ENCODE measurements at regions not wholly inside any gene's neighbourhood (a gene's known extent, or its start where the extent isn't known, plus 50 kb on each side); places are given as distances from the start of the nearest gene placed in this dataset.

- peaks cover 42% of the 10 kb centered on the region for H3K4me1 Mint-ChIP-seq (ENCODE audit: low read depth)
- peaks cover 5% of the 10 kb centered on the region; the same call in 1 of the 2 replicates for H3K9me3 Mint-ChIP-seq
- no peaks in the 10 kb centered on the region; the same call in 1 of the 2 replicates for H3K27me3 Mint-ChIP-seq (ENCODE audit: insufficient read depth)
- H3K4me3 Mint-ChIP-seq, result peak overlapping the region; percentile 61; the same call in 1 of the 2 replicates
- H3K27ac Mint-ChIP-seq, result peak overlapping the region; percentile 50; the same call in 1 of the 2 replicates
- TF ChIP-seq CTCF (IDR thresholded peaks at IDR 0.05), result no peak
- peaks cover 11% of the 10 kb centered on the region for H3K36me3 Mint-ChIP-seq (ENCODE audit: low read depth)
- no peak for DNase-seq
Observed at GRCh38 chr11:97738751-97739150, 1282.0 kb upstream of the CNTN5 start.

- peak overlapping the region; percentile 50 for H3K27ac Mint-ChIP-seq
- peak overlapping the region; percentile 14; the same call in 1 of the 2 replicates for H3K4me3 Mint-ChIP-seq
- peak; percentile 62 for DNase-seq
- peaks cover 43% of the 10 kb centered on the region for H3K4me1 Mint-ChIP-seq (ENCODE audit: low read depth)
- peaks cover 14% of the 10 kb centered on the region for H3K9me3 Mint-ChIP-seq
- H3K36me3 Mint-ChIP-seq (ENCODE audit: low read depth), result peaks cover 20% of the 10 kb centered on the region
- H3K27me3 Mint-ChIP-seq (ENCODE audit: insufficient read depth), result no peaks in the 10 kb centered on the region; the same call in 1 of the 2 replicates
- TF ChIP-seq CTCF (IDR thresholded peaks at IDR 0.05), result no peak
Observed at GRCh38 chr11:97739932-97740800, 1280.6 kb upstream of the CNTN5 start.

GRCh38 chr11:97740801-97741151, 1280.0 kb upstream of the CNTN5 start:
- no peak overlapping the region; the same call in 1 of the 2 replicates for H3K4me3 Mint-ChIP-seq
- no peaks in the 10 kb centered on the region; the same call in 1 of the 2 replicates for H3K27me3 Mint-ChIP-seq (ENCODE audit: insufficient read depth)
- H3K4me1 Mint-ChIP-seq (ENCODE audit: low read depth), result peaks cover 43% of the 10 kb centered on the region
- H3K36me3 Mint-ChIP-seq (ENCODE audit: low read depth), result peaks cover 20% of the 10 kb centered on the region
- DNase-seq, result no peak
- peaks cover 14% of the 10 kb centered on the region for H3K9me3 Mint-ChIP-seq
- no peak for TF ChIP-seq CTCF (IDR thresholded peaks at IDR 0.05)
- H3K27ac Mint-ChIP-seq, result no peak overlapping the region

- H3K27ac Mint-ChIP-seq, result peak overlapping the region; percentile 69
- H3K36me3 Mint-ChIP-seq (ENCODE audit: low read depth), result peaks cover 26% of the 10 kb centered on the region
- H3K4me3 Mint-ChIP-seq, result no peak overlapping the region
- TF ChIP-seq CTCF (IDR thresholded peaks at IDR 0.05), result no peak
- DNase-seq, result no peak
- H3K4me1 Mint-ChIP-seq (ENCODE audit: low read depth), result peaks cover 43% of the 10 kb centered on the region
- no peaks in the 10 kb centered on the region; the same call in 1 of the 2 replicates for H3K27me3 Mint-ChIP-seq (ENCODE audit: insufficient read depth)
- H3K9me3 Mint-ChIP-seq, result peaks cover 20% of the 10 kb centered on the region
Observed at GRCh38 chr11:97742717-97743116, 1278.0 kb upstream of the CNTN5 start.

GRCh38 chr11:97743205-97743742, 1277.5 kb upstream of the CNTN5 start:
- Mint-ChIP-seq H3K4me1 (ENCODE audit: low read depth) (peaks cover 38% of the 10 kb centered on the region), H3K9me3 (peaks cover 20% of the 10 kb centered on the region), H3K27ac (peak overlapping the region; percentile 69), H3K4me3 (no peak overlapping the region), H3K36me3 (ENCODE audit: low read depth) (peaks cover 26% of the 10 kb centered on the region), H3K27me3 (ENCODE audit: insufficient read depth) (no peaks in the 10 kb centered on the region; the same call in 1 of the 2 replicates)
- no peak for TF ChIP-seq CTCF (IDR thresholded peaks at IDR 0.05)
- no peak for DNase-seq
